ENCODE measurements at regions not wholly inside any gene's neighbourhood (a gene's known extent, or its start where the extent isn't known, plus 50 kb on each side); places are given as distances from the start of the nearest gene placed in this dataset.
A peak's percentile ranks its signal among the peaks of the same experiment; 100 is the strongest.

DNA sequence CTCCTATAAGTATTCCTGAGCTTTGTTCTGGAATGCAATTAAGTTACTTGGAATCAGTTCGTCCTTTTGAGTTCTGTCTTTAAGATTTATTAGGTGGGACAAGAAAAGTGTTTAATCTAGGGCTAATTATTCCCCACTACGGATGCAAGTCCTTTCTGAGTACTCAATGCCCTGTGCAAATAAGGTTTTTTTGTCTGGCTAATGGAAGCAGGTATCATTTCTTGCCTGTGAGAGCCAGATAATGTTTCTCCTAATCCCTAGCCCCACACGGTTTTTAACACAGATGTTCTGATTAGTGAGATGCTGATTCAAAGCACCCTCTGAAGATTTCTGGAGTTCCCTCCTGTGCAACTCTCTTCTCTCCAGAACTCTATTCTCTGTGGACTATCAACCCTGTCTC lies 296.6 kb upstream of the PRICKLE1 start (continued):
- TF ChIP-seq REPIN1 (tag by site-specific recombination; IDR thresholded peaks at IDR 0.05; ENCODE audit: low read depth) (no peak), ZNF76 (tag by site-specific recombination; IDR thresholded peaks at IDR 0.05; ENCODE audit: borderline replicate concordance, low read depth) (no peak), ZNF629 (tag by site-specific recombination; IDR thresholded peaks at IDR 0.05) (no peak), SALL2 (tag by site-specific recombination; IDR thresholded peaks at IDR 0.05; ENCODE audit: borderline replicate concordance) (no peak)

DNA sequence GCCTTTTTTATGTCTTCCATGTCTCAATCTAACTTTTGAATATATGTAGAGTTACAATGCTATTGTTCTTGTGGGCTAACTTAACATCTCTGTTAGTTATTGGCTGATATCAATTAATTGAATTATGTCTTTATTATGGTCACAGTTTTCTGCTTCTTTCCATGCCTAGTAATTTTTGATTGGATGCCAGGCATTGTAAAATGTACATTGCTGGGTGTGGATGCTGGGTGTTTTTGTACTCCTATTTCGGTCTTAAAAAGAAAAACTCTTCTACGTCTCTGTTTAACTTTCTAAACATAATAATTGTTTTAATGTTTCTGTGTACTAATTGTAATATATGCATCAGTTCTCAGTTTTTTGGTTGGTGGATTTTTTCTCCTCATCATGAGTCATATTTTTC lies 296.1 kb upstream of the PRICKLE1 start:
- Histone ChIP-seq H3K9me3 (ENCODE audit: control insufficient read depth, insufficient read depth, low read depth, low read length) (no peaks in the 10 kb centered on the region), H3K4me1 (ENCODE audit: control insufficient read depth, insufficient read depth, low read length) (no peaks in the 10 kb centered on the region), H3K36me3 (ENCODE audit: control insufficient read depth in 2 of 2, insufficient read depth in 1 of 2, low read length in 2 of 2) (no peaks in the 10 kb centered on the region), H3K4me3 (ENCODE audit: low read depth, low read length) (no peak overlapping the region), H3K27ac (ENCODE audit: extremely low read depth, low read depth, low read length) (no peak overlapping the region)
- ChIA-PET POLR2A (no interaction called here), CTCF (interaction anchor here (0.7 kb wide), 1 partner anchor 52 kb away, joined by 3 read pairs; no protein-coding TSS in a partner anchor)
- TF ChIP-seq SETDB1 (IDR thresholded peaks at IDR 0.05; ENCODE audit: insufficient read length, low read length) (peak; percentile 53), ZNF266 (tag by site-specific recombination; IDR thresholded peaks at IDR 0.05; ENCODE audit: low read depth) (no peak), ZNF311 (tag by site-specific recombination; IDR thresholded peaks at IDR 0.05; ENCODE audit: borderline replicate concordance) (no peak), HOXC10 (CRISPR knock-in tag; IDR thresholded peaks at IDR 0.05) (no peak), ZNF624 (tag by site-specific recombination; IDR thresholded peaks at IDR 0.05) (no peak)
- TF ChIP-seq, protein P1, sequence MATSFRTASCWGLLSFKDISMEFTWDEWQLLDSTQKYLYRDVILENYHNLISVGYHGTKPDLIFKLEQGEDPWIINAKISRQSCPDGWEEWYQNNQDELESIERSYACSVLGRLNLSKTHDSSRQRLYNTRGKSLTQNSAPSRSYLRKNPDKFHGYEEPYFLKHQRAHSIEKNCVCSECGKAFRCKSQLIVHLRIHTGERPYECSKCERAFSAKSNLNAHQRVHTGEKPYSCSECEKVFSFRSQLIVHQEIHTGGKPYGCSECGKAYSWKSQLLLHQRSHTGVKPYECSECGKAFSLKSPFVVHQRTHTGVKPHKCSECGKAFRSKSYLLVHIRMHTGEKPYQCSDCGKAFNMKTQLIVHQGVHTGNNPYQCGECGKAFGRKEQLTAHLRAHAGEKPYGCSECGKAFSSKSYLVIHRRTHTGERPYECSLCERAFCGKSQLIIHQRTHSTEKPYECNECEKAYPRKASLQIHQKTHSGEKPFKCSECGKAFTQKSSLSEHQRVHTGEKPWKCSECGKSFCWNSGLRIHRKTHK (tag by site-specific recombination; IDR thresholded peaks at IDR 0.05) = peak; percentile 80
- TF ChIP-seq, protein P2, sequence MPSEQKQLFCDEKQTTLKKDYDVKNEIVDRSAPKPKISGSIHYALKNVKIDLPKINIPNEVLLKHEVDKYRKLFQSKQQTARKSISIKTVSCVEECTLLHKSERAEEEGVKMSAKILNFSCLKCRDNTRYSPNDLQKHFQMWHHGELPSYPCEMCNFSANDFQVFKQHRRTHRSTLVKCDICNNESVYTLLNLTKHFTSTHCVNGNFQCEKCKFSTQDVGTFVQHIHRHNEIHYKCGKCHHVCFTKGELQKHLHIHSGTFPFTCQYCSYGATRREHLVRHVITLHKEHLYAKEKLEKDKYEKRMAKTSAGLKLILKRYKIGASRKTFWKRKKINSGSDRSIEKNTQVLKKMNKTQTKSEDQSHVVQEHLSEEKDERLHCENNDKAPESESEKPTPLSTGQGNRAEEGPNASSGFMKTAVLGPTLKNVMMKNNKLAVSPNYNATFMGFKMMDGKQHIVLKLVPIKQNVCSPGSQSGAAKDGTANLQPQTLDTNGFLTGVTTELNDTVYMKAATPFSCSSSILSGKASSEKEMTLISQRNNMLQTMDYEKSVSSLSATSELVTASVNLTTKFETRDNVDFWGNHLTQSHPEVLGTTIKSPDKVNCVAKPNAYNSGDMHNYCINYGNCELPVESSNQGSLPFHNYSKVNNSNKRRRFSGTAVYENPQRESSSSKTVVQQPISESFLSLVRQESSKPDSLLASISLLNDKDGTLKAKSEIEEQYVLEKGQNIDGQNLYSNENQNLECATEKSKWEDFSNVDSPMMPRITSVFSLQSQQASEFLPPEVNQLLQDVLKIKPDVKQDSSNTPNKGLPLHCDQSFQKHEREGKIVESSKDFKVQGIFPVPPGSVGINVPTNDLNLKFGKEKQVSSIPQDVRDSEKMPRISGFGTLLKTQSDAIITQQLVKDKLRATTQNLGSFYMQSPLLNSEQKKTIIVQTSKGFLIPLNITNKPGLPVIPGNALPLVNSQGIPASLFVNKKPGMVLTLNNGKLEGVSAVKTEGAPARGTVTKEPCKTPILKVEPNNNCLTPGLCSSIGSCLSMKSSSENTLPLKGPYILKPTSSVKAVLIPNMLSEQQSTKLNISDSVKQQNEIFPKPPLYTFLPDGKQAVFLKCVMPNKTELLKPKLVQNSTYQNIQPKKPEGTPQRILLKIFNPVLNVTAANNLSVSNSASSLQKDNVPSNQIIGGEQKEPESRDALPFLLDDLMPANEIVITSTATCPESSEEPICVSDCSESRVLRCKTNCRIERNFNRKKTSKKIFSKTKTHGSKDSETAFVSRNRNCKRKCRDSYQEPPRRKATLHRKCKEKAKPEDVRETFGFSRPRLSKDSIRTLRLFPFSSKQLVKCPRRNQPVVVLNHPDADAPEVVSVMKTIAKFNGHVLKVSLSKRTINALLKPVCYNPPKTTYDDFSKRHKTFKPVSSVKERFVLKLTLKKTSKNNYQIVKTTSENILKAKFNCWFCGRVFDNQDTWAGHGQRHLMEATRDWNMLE (tag by site-specific recombination; conservative IDR thresholded peaks at IDR 0.05; ENCODE audit: low read depth) = no peak

DNA sequence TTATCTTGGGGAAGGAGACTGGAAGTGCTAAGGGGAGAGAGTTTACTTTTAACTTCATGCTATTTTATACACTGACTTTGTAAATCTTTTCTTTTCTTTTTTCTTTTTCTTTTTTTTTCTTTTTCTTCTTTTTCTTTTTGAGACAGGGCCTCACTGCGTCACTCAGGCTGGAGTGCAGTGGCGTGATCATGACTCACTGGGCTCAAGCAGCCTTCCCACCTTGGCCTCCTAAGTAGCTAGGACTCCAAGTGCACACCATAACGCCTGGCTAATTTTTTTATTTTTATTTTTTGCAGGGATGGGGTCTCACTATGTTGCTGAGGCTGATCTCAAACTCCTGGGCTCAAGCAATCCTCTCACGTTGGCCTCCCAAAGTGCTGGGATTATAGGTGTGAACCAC lies 294.6 kb upstream of the PRICKLE1 start:
- H3K27ac ChIP-seq (ENCODE audit: extremely low read depth, low read depth, low read length) = no peak overlapping the region
- CTCF ChIA-PET = interaction anchor here (0.6 kb wide), 1 partner anchor 37 kb away, joined by 4 read pairs; no protein-coding TSS in a partner anchor
- no peaks in the 10 kb centered on the region for H3K9me3 ChIP-seq (ENCODE audit: control insufficient read depth, insufficient read depth, low read depth, low read length)
- H3K4me1 ChIP-seq (ENCODE audit: control insufficient read depth, insufficient read depth, low read length) = no peaks in the 10 kb centered on the region
- no peak overlapping the region for H3K4me3 ChIP-seq (ENCODE audit: low read depth, low read length)
- no peaks in the 10 kb centered on the region for H3K36me3 ChIP-seq (ENCODE audit: control insufficient read depth in 2 of 2, insufficient read depth in 1 of 2, low read length in 2 of 2)
- POLR2A ChIA-PET = no interaction called here
- TF ChIP-seq, protein P3, sequence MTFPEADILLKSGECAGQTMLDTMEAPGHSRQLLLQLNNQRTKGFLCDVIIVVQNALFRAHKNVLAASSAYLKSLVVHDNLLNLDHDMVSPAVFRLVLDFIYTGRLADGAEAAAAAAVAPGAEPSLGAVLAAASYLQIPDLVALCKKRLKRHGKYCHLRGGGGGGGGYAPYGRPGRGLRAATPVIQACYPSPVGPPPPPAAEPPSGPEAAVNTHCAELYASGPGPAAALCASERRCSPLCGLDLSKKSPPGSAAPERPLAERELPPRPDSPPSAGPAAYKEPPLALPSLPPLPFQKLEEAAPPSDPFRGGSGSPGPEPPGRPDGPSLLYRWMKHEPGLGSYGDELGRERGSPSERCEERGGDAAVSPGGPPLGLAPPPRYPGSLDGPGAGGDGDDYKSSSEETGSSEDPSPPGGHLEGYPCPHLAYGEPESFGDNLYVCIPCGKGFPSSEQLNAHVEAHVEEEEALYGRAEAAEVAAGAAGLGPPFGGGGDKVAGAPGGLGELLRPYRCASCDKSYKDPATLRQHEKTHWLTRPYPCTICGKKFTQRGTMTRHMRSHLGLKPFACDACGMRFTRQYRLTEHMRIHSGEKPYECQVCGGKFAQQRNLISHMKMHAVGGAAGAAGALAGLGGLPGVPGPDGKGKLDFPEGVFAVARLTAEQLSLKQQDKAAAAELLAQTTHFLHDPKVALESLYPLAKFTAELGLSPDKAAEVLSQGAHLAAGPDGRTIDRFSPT (tag by site-specific recombination; IDR thresholded peaks at IDR 0.05) = no peak
- TF ChIP-seq, protein P4, sequence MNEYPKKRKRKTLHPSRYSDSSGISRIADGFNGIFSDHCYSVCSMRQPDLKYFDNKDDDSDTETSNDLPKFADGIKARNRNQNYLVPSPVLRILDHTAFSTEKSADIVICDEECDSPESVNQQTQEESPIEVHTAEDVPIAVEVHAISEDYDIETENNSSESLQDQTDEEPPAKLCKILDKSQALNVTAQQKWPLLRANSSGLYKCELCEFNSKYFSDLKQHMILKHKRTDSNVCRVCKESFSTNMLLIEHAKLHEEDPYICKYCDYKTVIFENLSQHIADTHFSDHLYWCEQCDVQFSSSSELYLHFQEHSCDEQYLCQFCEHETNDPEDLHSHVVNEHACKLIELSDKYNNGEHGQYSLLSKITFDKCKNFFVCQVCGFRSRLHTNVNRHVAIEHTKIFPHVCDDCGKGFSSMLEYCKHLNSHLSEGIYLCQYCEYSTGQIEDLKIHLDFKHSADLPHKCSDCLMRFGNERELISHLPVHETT (tag by site-specific recombination; IDR thresholded peaks at IDR 0.05) = no peak
- TF ChIP-seq, protein P5, sequence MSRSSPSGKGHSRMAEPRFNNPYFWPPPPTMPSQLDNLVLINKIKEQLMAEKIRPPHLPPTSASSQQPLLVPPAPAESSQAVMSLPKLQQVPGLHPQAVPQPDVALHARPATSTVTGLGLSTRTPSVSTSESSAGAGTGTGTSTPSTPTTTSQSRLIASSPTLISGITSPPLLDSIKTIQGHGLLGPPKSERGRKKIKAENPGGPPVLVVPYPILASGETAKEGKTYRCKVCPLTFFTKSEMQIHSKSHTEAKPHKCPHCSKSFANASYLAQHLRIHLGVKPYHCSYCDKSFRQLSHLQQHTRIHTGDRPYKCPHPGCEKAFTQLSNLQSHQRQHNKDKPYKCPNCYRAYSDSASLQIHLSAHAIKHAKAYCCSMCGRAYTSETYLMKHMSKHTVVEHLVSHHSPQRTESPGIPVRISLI (tag by site-specific recombination; IDR thresholded peaks at IDR 0.05) = no peak
- TF ChIP-seq ZNF211 (tag by site-specific recombination; IDR thresholded peaks at IDR 0.05; ENCODE audit: low read depth) (no peak), ZNF350 (tag by site-specific recombination; IDR thresholded peaks at IDR 0.05) (no peak), ZFP41 (tag by site-specific recombination; IDR thresholded peaks at IDR 0.05; ENCODE audit: borderline replicate concordance) (no peak), ZNF529 (tag by site-specific recombination; IDR thresholded peaks at IDR 0.05; ENCODE audit: insufficient replicate concordance) (no peak), ZNF112 (tag by site-specific recombination; IDR thresholded peaks at IDR 0.05) (no peak)
- TF ChIP-seq, protein P6, sequence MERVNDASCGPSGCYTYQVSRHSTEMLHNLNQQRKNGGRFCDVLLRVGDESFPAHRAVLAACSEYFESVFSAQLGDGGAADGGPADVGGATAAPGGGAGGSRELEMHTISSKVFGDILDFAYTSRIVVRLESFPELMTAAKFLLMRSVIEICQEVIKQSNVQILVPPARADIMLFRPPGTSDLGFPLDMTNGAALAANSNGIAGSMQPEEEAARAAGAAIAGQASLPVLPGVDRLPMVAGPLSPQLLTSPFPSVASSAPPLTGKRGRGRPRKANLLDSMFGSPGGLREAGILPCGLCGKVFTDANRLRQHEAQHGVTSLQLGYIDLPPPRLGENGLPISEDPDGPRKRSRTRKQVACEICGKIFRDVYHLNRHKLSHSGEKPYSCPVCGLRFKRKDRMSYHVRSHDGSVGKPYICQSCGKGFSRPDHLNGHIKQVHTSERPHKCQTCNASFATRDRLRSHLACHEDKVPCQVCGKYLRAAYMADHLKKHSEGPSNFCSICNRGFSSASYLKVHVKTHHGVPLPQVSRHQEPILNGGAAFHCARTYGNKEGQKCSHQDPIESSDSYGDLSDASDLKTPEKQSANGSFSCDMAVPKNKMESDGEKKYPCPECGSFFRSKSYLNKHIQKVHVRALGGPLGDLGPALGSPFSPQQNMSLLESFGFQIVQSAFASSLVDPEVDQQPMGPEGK (tag by site-specific recombination; IDR thresholded peaks at IDR 0.05) = no peak
